ENCODE measurements at regions not wholly inside any gene's neighbourhood (a gene's known extent, or its start where the extent isn't known, plus 50 kb on each side); places are given as distances from the start of the nearest gene placed in this dataset.

DNA sequence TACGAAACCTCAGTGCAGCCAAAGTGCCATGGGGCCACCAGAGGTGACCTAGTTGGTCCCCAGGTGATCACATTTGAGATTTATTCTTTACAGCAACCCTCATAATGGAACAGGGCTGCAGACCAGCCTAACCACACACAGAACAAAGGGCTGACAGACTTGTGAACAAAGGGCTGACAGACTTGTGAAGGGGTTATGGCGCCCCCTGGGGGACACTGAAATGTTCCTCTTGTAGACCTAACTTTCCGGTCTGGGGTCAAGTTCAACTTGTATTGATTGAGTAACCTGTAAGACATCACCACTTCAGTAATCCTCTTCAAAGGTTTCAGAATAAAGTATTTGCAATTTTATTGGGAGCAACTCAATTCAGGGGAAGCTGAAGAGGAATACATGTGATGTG, 175.9 kb upstream of the RPS6KA3 start (continued):
- TF ChIP-seq, protein P1, sequence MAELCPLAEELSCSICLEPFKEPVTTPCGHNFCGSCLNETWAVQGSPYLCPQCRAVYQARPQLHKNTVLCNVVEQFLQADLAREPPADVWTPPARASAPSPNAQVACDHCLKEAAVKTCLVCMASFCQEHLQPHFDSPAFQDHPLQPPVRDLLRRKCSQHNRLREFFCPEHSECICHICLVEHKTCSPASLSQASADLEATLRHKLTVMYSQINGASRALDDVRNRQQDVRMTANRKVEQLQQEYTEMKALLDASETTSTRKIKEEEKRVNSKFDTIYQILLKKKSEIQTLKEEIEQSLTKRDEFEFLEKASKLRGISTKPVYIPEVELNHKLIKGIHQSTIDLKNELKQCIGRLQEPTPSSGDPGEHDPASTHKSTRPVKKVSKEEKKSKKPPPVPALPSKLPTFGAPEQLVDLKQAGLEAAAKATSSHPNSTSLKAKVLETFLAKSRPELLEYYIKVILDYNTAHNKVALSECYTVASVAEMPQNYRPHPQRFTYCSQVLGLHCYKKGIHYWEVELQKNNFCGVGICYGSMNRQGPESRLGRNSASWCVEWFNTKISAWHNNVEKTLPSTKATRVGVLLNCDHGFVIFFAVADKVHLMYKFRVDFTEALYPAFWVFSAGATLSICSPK (IDR thresholded peaks at IDR 0.05; ENCODE audit: borderline replicate concordance): no peak

DNA sequence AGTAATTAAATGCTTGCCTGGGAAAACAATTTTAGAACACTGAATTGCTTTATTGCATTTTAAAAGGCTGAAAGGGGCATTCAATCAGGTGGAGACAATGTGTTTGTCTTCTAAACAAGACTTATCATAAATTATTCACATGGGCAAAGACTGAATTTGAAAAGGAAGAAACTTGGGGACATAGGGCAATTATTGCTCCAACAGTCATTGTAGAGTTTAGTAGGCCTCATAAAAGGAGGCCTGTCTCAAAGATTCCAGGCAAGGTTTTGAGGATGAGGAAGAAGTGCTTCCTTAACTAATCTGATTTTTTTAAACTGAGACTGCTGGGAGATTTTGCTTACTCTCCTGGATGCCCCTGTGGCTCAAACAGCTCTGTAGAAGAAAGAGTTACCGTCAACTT, 174.4 kb upstream of the RPS6KA3 start:
- DNase-seq (ENCODE audit: extremely low read depth in 1 of 4, low spot score in 3 of 4) (no peak), FAIRE-seq (no peak), ATAC-seq (no peak)
- Histone ChIP-seq H3K27me3 (ENCODE audit: control insufficient read depth in 2 of 2, insufficient read depth in 2 of 2, low read length in 2 of 2) (no peaks in the 10 kb centered on the region), H3K9me3 (replicated peaks; ENCODE audit: control insufficient read depth, insufficient read depth, low read depth, low read length) (no peaks in the 10 kb centered on the region), H3K9ac (ENCODE audit: insufficient read depth in 1 of 2, low read depth in 2 of 2, low read length in 2 of 2) (no peak overlapping the region), H3K4me3 (no peak overlapping the region), H4K20me1 (replicated peaks; ENCODE audit: control insufficient read depth, insufficient read depth, low read length) (no peaks in the 10 kb centered on the region), H3K9me1 (ENCODE audit: control insufficient read depth, insufficient read depth, low read length) (no peaks in the 10 kb centered on the region), H3K79me2 (ENCODE audit: control insufficient read depth, insufficient read depth, low read length) (no peaks in the 10 kb centered on the region), H2AFZ (ENCODE audit: low read depth, low read length) (no peak overlapping the region), H3K27ac (ENCODE audit: extremely low read depth, low read depth, low read length) (no peak overlapping the region), H3K4me1 (replicated peaks in 1 of 2; ENCODE audit: control insufficient read depth in 2 of 2, insufficient read depth in 2 of 2, low read length in 2 of 2) (no peaks in the 10 kb centered on the region), H3K4me2 (ENCODE audit: insufficient read depth, low read length) (no peak overlapping the region), H3K36me3 (ENCODE audit: control insufficient read depth, insufficient read depth, low read length) (no peaks in the 10 kb centered on the region)
- 8% methylated on average over 1 of the region's 1 CpG for WGBS (ENCODE audit: insufficient coverage, low coverage, missing lambda C conversion rate)
- BruUV-seq (replicated peaks): no TSS peak
- ChIA-PET CTCF (ENCODE audit: low intra/inter-chr PET ratio) (no interaction called here), POLR2A (no interaction called here)
- in situ Hi-C loops (cut with MboI): loop anchor here (10.0 kb wide), 1 partner anchor 196 kb away; no protein-coding TSS in a partner anchor
- intact Hi-C loops (cut with micrococcal nuclease): loop anchor here (5.0 kb wide), 1 partner anchor 379 kb away; no protein-coding TSS in a partner anchor
- TF ChIP-seq, protein P2, sequence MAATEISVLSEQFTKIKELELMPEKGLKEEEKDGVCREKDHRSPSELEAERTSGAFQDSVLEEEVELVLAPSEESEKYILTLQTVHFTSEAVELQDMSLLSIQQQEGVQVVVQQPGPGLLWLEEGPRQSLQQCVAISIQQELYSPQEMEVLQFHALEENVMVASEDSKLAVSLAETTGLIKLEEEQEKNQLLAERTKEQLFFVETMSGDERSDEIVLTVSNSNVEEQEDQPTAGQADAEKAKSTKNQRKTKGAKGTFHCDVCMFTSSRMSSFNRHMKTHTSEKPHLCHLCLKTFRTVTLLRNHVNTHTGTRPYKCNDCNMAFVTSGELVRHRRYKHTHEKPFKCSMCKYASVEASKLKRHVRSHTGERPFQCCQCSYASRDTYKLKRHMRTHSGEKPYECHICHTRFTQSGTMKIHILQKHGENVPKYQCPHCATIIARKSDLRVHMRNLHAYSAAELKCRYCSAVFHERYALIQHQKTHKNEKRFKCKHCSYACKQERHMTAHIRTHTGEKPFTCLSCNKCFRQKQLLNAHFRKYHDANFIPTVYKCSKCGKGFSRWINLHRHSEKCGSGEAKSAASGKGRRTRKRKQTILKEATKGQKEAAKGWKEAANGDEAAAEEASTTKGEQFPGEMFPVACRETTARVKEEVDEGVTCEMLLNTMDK (IDR thresholded peaks at IDR 0.05; ENCODE audit: borderline replicate concordance, insufficient read depth, low read depth, low read length, poor library complexity, severe bottlenecking): no peak
- TF ChIP-seq ETV5 (CRISPR knock-in tag; IDR thresholded peaks at IDR 0.05; ENCODE audit: low read depth): no peak
- TF ChIP-seq NFXL1 (CRISPR knock-in tag; IDR thresholded peaks at IDR 0.05): no peak
- TF ChIP-seq ZC3H11A (IDR thresholded peaks at IDR 0.05; ENCODE audit: low read depth, low read length): no peak
- no peak for TF ChIP-seq ZSCAN32 (CRISPR knock-in tag; IDR thresholded peaks at IDR 0.05)
- TF ChIP-seq CBX8 (IDR thresholded peaks at IDR 0.05; ENCODE audit: borderline replicate concordance, extremely low read depth, low read depth, low read length, poor library complexity, severe bottlenecking): no peak
- no peak for TF ChIP-seq TGIF2 (CRISPR knock-in tag; IDR thresholded peaks at IDR 0.05)
- TF ChIP-seq COPS2 (conservative IDR thresholded peaks at IDR 0.05): no peak
- TF ChIP-seq, protein P3, sequence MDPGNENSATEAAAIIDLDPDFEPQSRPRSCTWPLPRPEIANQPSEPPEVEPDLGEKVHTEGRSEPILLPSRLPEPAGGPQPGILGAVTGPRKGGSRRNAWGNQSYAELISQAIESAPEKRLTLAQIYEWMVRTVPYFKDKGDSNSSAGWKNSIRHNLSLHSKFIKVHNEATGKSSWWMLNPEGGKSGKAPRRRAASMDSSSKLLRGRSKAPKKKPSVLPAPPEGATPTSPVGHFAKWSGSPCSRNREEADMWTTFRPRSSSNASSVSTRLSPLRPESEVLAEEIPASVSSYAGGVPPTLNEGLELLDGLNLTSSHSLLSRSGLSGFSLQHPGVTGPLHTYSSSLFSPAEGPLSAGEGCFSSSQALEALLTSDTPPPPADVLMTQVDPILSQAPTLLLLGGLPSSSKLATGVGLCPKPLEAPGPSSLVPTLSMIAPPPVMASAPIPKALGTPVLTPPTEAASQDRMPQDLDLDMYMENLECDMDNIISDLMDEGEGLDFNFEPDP (CRISPR knock-in tag; IDR thresholded peaks at IDR 0.05): no peak
- no peak for TF ChIP-seq ZC3H4 (CRISPR knock-in tag; IDR thresholded peaks at IDR 0.05; ENCODE audit: borderline replicate concordance)
- no peak for TF ChIP-seq RBM22 (IDR thresholded peaks at IDR 0.05; ENCODE audit: low read depth, low read length, poor library complexity, severe bottlenecking)
- no peak for TF ChIP-seq ERF (CRISPR knock-in tag; IDR thresholded peaks at IDR 0.05)
- TF ChIP-seq RNF2 (IDR thresholded peaks at IDR 0.05): no peak
- TF ChIP-seq, protein P4, sequence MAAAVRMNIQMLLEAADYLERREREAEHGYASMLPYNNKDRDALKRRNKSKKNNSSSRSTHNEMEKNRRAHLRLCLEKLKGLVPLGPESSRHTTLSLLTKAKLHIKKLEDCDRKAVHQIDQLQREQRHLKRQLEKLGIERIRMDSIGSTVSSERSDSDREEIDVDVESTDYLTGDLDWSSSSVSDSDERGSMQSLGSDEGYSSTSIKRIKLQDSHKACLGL (CRISPR knock-in tag; IDR thresholded peaks at IDR 0.05; ENCODE audit: borderline replicate concordance, poor library complexity, severe bottlenecking): no peak

Measured in K562 (cell line).